GM13976 (cell line): ENCODE measurements at regions not wholly inside any gene's neighbourhood (a gene's known extent, or its start where the extent isn't known, plus 50 kb on each side); places are given as distances from the start of the nearest gene placed in this dataset.

Experiments used
- DNase-seq: peaks from one replicate; pipeline ENCODE4 v3.0.0; 2012; ENCODE audit warnings: low spot score
- in situ Hi-C: fragments of 300-500 bp; cut with MboI; formaldehyde crosslinking; loops from one replicate; pipeline ENCODE4 v1.12.0; 2022; ENCODE audit warnings: low sequenced_read_pairs, mixed read lengths, inconsistent platforms; ENCODE audit not compliant: unreplicated experiment
- TF ChIP-seq, protein P1 (sequence below): IDR thresholded peaks from 2 replicates; pipeline ENCODE4 v1.5.1; 2012; ENCODE audit warnings: borderline replicate concordance, mild to moderate bottlenecking; ENCODE audit not compliant: insufficient read depth; ENCODE audit errors: extremely low read depth, missing control alignments, control extremely low read depth

DNA sequence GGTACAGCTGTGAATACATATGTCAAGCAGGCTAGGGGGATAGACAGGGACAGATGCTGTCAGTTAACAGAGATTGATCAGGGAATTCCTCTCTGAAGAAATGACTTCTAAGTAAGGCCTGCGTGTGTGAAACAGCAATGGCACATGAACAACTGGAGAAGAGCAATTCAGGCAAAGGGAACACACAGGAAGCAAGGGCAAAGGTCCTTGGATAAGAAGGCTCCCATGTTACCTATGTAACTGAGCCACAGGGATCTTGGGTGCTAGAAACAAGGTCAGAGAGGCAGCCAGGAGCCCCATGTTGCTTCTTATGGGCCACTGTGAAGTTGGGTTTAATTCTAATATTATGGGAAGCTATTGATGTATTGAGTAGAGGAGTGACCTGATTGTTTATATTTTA lies 373.7 kb upstream of the ACVR2A start:
- TF ChIP-seq, protein P1, sequence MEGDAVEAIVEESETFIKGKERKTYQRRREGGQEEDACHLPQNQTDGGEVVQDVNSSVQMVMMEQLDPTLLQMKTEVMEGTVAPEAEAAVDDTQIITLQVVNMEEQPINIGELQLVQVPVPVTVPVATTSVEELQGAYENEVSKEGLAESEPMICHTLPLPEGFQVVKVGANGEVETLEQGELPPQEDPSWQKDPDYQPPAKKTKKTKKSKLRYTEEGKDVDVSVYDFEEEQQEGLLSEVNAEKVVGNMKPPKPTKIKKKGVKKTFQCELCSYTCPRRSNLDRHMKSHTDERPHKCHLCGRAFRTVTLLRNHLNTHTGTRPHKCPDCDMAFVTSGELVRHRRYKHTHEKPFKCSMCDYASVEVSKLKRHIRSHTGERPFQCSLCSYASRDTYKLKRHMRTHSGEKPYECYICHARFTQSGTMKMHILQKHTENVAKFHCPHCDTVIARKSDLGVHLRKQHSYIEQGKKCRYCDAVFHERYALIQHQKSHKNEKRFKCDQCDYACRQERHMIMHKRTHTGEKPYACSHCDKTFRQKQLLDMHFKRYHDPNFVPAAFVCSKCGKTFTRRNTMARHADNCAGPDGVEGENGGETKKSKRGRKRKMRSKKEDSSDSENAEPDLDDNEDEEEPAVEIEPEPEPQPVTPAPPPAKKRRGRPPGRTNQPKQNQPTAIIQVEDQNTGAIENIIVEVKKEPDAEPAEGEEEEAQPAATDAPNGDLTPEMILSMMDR: no peak
- no peak for DNase-seq
- in situ Hi-C loops: no loop called here

GRCh38 chr2:147469471-147469870 lies 375.4 kb upstream of the ACVR2A start:
- in situ Hi-C loops: no loop called here
- DNase-seq: no peak
- TF ChIP-seq, protein P1: no peak

- no peak for DNase-seq
- TF ChIP-seq, protein P1: no peak
- in situ Hi-C loops: no loop called here
These were observed 375.9 kb upstream of the ACVR2A start for GRCh38 chr2:147468963-147469362.

GRCh38 chr2:147468349-147468748 lies 376.5 kb upstream of the ACVR2A start:
- in situ Hi-C loops: no loop called here
- no peak for DNase-seq
- TF ChIP-seq, protein P1: no peak

- DNase-seq: no peak
- in situ Hi-C loops: no loop called here
- TF ChIP-seq, protein P1: no peak
These were observed 377.4 kb upstream of the ACVR2A start for GRCh38 chr2:147467441-147467840.

DNA sequence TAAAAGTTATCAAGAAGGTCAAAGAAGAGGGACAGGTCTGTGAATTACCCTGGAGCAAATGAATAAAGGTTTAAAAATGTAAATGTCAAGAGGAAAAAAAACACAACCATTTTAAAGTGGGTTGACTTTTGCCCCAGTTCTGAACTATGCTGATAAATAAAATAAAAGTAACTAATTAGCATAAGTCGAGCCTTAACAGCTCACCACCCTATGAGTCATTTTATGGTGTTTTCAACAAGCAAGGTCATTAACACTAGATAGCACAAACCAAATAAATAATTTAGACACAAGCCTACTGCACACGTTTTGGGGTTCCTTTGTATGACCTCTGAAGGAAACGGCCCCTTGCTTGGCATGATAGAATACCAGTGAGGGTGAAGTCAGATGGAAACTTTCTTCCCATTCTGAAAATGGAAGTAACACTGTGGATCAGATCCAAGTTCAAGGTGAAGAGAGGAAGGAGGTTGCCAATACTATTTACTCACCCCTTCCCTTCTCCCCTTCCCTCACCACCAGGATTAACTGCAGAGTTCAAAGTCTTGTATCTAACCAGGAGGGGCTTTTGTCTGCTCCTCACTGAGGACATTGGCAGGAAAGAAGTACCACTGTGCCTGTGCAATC lies 380.0 kb upstream of the ACVR2A start:
- DNase-seq: no peak
- TF ChIP-seq, protein P1: no peak

More for the DNA sequence above, 380.0 kb upstream of the ACVR2A start:
- in situ Hi-C loops: no loop called here
